ENCODE measurements at regions not wholly inside any gene's neighbourhood (a gene's known extent, or its start where the extent isn't known, plus 50 kb on each side); places are given as distances from the start of the nearest gene placed in this dataset.

DNA sequence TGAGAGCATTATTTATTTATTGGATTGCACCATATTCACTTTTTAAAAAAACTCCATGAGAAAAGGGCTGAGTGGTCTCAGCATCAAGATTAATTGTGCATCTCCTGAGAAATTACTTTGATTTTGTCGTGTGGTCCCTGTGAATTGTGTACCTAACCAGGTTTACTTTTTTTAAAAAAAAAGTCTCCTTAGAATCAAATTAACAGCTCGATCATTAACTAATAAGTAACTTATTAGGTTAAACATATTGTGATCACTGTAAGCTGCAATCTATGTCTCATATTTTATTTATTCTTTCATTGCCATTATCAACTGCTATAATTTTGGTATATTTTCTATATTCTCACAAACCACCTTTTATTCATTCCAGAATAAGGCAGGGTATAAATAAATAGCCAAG is 318.2 kb downstream of the ADCYAP1 start:
- TF ChIP-seq, protein P1, sequence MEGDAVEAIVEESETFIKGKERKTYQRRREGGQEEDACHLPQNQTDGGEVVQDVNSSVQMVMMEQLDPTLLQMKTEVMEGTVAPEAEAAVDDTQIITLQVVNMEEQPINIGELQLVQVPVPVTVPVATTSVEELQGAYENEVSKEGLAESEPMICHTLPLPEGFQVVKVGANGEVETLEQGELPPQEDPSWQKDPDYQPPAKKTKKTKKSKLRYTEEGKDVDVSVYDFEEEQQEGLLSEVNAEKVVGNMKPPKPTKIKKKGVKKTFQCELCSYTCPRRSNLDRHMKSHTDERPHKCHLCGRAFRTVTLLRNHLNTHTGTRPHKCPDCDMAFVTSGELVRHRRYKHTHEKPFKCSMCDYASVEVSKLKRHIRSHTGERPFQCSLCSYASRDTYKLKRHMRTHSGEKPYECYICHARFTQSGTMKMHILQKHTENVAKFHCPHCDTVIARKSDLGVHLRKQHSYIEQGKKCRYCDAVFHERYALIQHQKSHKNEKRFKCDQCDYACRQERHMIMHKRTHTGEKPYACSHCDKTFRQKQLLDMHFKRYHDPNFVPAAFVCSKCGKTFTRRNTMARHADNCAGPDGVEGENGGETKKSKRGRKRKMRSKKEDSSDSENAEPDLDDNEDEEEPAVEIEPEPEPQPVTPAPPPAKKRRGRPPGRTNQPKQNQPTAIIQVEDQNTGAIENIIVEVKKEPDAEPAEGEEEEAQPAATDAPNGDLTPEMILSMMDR (IDR thresholded peaks at IDR 0.05): no peak
- no peak for TF ChIP-seq TEAD4 (IDR thresholded peaks at IDR 0.05; ENCODE audit: borderline replicate concordance, insufficient read depth)
- no peak for TF ChIP-seq JUND (IDR thresholded peaks at IDR 0.05)
- TF ChIP-seq, protein P2, sequence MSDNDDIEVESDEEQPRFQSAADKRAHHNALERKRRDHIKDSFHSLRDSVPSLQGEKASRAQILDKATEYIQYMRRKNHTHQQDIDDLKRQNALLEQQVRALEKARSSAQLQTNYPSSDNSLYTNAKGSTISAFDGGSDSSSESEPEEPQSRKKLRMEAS (IDR thresholded peaks at IDR 0.05; ENCODE audit: low read depth): no peak
- TF ChIP-seq YY1 (IDR thresholded peaks at IDR 0.05; ENCODE audit: low read depth): no peak
- no peak for TF ChIP-seq EP300 (IDR thresholded peaks at IDR 0.05; ENCODE audit: borderline replicate concordance in 1 of 2, low read depth in 1 of 2, low read length in 1 of 2)
- TF ChIP-seq, protein P3, sequence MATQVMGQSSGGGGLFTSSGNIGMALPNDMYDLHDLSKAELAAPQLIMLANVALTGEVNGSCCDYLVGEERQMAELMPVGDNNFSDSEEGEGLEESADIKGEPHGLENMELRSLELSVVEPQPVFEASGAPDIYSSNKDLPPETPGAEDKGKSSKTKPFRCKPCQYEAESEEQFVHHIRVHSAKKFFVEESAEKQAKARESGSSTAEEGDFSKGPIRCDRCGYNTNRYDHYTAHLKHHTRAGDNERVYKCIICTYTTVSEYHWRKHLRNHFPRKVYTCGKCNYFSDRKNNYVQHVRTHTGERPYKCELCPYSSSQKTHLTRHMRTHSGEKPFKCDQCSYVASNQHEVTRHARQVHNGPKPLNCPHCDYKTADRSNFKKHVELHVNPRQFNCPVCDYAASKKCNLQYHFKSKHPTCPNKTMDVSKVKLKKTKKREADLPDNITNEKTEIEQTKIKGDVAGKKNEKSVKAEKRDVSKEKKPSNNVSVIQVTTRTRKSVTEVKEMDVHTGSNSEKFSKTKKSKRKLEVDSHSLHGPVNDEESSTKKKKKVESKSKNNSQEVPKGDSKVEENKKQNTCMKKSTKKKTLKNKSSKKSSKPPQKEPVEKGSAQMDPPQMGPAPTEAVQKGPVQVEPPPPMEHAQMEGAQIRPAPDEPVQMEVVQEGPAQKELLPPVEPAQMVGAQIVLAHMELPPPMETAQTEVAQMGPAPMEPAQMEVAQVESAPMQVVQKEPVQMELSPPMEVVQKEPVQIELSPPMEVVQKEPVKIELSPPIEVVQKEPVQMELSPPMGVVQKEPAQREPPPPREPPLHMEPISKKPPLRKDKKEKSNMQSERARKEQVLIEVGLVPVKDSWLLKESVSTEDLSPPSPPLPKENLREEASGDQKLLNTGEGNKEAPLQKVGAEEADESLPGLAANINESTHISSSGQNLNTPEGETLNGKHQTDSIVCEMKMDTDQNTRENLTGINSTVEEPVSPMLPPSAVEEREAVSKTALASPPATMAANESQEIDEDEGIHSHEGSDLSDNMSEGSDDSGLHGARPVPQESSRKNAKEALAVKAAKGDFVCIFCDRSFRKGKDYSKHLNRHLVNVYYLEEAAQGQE (IDR thresholded peaks at IDR 0.05; ENCODE audit: low read depth, low read length): no peak

Measured in SK-N-SH (cell line).